GM18498 (cell line): ENCODE measurements at regions not wholly inside any gene's neighbourhood (a gene's known extent, or its start where the extent isn't known, plus 50 kb on each side); places are given as distances from the start of the nearest gene placed in this dataset.

Experiments
- ATAC-seq: cut with Tn5 transposase; IDR thresholded peaks from one replicate; pipeline ENCODE4 v1.9.1; 2021; ENCODE audit warnings: mild to moderate bottlenecking, moderate library complexity; ENCODE audit not compliant: unreplicated experiment

DNA sequence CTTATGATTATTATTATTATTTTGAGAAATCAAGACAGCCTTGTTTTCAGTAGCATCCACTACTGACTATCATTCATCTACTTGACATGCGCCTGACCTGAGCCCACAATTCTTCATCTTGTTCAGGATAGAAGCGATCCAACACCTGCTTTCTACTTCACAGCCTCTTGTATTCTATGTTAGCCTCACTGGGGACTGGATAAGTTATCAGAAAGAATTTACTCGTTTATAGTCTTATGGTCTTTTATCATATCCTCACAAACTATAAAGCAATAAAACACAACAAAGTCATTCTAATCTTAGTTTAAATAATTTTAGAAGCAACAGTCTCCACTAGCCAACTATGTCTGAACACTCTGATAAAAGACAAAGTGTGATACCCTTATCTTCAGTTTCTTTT, 436.0 kb upstream of the ARGLU1 start:
- ATAC-seq = no peak

DNA sequence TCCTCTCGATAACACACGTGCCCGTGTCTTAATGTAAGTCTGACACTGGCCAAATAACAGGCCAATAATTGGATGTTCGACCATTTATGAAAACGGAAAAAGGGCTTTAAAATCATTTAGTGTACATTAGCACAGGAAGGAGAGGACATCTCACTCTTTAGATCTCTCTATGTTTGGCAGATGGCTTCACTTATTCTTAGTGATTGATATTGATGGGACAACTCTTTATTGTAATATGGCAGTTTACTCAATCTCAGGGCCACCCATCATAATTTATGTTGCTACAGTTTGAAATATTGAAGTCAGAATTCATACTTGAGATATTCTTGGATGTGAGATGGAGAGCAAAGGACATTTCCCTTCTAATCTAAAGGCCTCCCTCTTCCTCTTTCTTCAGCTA, 430.7 kb upstream of the ARGLU1 start:
- no peak for ATAC-seq

DNA sequence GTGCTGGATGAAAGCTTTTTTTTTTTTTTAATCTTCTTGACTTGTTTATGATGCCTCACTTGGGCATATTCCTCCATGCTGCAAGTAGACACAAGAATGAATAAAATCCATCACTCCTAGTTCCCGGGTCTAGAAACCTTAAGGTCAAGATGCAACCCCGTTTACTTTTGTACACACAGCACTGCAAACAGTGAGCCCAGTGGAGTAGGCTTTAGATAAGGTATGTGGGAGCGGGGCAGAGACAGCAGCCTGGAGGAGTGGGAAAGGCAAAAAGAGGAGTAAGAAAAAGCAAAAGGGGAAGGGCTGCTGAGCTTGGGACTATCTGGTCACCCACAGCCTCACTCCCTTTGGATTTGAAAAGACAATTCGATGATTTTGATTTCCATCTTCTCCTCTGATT, 429.8 kb upstream of the ARGLU1 start:
- no peak for ATAC-seq

DNA sequence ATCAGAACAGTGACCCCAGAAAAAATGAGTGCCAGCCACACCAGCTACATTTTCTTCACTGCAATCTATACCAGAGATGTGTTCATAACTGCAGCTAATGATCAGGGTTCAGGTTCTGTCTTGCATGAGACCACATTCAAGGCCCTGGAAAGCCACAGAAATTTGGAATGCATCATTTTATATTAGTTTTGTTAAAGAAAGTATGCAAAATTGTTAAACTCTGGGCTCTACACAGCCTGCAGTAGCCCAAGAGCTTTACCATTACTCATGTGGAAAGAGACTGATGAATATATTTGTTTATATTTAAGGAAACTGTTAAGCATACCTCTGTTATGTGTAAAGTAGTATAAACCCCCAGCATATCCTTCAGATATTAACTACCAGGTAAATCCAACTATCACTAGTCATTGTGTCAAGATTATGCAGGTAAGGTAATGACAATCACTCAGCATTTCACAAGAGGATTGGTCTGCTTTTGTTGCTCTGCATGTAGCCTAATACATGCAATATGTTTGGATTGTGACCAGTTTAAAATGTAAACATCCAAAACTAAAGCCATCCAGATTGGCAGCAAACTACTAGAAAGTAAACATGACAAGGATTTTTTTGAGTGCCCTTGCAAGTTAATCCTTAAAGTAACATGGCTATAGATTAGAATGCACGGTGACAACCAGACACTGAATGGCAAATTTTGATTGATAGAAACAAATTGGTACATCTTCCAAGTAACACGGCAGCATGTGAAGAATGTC, 429.1 kb upstream of the ARGLU1 start:
- ATAC-seq = no peak

DNA sequence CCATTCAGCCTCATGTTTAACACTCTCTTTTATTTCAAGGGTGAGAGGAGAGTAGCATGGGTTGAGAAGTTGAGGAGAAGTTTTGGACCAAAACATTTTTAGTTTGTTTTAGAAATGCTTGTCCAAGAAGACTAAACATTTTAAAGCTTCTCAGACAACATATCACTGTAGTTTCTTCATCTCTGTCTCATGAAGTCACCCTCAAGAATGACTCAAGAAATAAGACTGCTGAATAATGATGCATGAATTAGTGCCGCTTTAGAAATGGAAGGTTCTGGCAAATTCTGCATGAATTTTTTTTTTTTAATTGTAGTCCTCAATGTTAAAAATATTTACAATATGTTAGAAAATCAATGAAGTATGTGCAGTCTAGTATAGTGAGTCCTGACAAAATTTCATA, 422.7 kb upstream of the ARGLU1 start:
- ATAC-seq = no peak

DNA sequence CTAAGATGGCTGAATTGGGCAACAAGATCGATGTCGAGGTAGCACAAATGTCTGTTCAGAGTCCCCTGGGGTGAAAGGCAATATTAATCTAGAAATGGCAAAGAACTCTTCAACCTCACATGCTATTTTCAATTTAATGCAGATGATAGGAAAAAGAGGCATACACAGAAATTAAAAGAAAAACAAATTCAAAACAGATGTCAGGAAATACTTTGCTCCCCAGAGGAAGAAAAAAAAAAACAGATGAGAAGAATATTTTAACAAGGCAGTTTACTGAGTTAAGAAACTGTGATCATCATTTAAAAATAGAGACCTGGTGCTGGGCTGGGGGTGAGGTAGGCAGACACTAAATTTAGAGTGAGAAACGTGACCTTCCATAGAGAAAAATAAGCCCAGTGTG, 421.9 kb upstream of the ARGLU1 start:
- ATAC-seq = no peak

DNA sequence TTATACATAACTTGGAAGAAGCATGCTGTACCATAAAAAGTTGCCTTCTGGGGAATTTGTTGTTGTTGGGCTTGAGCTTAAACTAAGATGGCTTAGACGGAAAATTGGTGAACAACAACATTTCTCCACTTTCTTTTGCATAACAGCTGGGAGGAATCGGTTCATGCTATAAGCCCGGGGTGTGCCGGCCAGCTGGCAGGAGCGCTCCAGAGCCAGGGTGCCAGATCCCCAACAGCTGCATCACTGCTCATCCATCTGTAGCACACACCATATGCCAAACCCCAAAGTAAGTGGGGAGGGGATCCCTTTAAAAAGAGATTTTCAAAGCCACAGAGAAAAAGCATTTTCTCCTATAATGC, 419.5 kb upstream of the ARGLU1 start:
- ATAC-seq = no peak

DNA sequence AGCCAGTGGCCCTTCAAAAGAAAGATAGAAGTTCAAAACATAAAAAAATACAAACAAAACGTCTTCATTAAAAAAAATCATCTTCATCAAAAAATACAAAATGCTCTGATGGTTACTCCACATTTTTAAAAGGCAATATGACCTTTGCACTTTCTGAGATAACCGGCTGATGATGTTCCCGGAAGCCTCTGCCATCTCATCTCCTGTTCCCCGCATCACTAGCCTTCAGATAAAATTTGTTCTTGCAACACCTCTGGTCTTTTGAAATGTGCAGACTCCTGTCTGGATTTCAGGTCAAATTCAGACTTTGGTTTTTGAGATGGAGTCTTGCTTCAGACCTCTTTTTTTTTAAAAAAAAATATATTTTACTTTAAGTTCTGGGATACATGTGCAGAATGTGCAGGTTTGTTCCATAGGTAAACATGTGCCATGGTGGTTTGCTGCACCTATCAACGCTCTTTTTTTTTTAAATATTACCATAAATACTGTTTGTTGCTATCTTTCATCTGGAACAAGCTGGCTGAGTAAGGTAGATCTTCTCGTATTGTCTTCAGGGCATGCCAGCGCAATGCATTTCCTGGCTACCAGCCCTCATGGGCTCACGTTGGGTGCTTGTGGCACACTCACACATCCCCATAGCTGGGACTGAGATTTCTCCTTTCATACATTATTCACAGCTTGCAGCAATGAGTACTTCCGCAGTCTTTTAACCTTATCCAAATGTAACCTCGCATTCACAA, 418.9 kb upstream of the ARGLU1 start:
- no peak for ATAC-seq

DNA sequence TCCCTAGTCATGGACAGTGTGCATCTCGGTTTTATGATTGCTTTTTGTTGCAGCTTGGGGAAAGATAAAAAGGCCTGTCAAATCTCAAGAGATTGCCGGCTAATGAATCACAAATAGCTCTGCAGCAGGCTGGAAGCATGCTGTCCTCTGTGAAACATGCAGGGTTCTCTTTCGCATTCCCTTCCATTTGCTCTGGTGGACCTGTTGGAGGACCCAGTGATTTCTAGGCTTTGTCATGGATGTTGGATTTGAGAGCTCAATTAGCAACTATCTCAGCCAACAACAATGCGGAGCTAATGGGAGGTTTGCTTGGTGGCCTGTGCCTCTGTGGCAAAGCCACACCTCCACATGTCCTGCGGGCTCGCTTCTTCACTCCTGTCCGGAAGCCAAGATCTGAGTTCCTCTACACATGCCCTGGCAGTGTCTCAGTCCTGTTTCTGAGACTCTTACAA, 418.1 kb upstream of the ARGLU1 start:
- ATAC-seq = no peak

DNA sequence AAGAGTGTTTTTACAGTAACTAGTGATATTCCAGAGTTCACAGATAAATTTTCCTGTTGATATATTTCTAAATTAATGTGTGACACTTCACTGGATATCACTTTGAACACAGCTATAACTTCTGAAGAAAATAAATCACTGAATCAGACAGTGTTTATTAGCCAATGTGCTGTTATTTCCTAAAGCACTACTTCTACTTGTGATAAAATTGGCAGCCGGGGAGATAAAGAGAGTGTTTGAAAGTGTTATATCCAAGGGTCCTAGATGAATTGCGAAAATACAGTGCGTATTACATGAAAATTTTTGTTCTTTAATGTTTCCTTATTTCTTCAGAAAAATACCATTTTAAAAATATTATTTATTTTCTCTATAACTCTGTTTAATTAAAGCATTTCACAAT, 417.5 kb upstream of the ARGLU1 start:
- no peak for ATAC-seq

DNA sequence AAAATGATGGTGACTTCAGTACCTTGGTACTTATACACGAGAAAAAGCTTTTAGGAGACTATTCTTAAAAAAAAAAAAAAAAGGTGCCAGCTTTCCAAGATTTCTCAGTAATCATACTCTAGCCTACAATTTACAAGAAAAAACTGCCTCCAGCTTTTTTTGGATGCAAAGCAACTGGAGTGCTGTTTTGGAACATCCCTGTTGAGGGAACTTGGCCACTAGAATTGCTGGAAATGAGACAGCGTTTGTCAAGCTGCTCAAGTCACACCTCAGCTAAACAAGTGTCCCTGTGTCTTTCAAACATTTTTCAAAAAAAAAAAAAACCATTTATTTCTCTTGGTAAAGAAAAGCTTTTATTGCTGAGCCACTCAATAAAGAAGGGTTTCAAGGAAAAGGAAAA, 413.1 kb upstream of the ARGLU1 start:
- ATAC-seq = no peak

DNA sequence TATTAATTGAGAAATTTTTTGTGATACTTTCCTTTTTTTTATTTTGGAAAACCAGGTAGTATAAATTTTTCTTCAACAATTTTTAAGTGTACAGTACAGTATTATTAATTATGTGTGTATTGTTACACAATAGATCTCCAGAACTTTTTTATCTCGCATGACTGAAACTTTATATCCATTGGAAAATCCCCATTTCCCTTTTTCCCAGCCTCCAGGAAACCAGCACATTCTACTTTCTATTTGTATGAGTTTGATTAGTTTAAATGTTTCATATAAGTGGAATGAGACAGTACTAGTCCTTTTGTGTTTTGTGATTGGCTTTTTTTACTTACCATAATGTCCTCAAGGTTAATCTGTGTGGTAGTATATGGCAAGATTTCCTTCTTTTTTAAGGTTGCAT, 399.5 kb upstream of the ARGLU1 start:
- no peak for ATAC-seq

DNA sequence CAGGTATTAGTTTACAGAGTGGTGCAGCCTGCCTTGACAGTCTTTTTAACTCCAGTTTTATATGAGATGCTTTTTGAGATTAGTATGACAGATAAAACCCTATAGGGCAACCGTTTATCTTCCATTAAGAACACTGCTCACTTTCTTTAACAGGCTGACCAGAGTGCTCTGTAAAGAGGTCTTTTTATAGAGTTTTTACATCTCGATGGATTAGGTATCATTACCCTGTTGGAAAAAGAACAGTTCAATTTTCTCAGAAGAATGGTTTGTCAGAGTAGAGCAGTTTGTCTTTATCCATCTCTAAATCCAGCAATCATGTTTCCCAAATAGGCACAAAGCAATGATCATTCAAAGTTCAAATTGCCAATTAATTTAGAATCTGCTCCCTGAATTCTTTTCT, 395.2 kb upstream of the ARGLU1 start:
- no peak for ATAC-seq

DNA sequence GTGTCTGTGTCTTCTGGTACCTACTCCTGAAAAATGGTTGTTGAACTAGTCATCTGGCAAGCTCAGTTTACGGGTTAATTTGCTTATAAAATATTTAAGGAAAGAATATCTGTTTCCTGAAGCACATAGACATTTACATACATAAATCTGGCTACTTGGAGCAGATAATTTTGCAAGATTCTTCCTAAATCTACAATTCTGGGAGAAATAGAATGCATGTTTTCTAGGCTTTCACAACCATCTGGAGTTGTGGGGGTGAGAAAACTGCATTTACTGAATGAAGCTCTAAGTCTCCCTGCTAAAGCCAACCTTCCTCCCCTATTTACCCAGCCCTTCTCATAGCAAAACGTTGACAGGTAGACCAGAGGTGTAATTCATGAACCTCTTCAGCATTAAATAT, 393.7 kb upstream of the ARGLU1 start:
- no peak for ATAC-seq

DNA sequence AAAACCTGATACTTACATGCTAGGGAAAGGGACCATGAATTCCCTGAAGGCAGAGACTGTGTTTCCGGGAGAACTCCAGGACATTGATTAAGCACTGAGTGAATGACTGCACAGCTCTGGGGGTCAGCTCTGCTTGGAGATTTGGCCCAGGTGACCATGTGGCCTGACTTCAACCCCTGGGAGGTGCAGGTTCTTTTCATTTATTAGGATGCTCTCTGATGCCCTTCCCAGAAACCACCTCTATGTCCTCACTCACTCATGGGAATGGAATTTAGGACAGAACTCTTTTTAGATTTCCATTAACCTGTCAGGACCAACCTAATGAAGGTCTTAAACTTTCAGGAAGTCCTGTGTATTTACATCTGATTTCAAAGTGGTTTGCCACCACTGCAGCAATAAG, 393.3 kb upstream of the ARGLU1 start:
- ATAC-seq = no peak

DNA sequence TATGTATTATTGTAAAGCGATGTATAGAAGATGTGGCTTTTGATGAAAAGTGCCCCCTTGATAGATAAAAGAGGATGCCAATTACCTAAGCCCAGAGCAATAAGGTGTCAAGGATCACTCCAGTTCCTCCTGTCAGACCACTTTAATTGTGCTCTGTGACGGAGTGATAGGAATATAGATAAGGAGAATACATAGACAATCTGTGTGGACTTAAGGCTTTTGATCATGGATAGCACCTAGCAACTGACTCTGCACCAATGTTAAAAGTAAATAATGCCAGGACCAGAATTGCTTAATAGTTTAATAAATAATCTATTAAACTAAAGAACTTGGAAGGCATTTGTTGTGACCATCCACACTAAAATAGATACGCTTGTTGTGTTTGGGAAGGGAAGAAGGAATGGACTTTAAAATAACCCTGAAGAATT, 390.7 kb upstream of the ARGLU1 start:
- ATAC-seq = no peak

DNA sequence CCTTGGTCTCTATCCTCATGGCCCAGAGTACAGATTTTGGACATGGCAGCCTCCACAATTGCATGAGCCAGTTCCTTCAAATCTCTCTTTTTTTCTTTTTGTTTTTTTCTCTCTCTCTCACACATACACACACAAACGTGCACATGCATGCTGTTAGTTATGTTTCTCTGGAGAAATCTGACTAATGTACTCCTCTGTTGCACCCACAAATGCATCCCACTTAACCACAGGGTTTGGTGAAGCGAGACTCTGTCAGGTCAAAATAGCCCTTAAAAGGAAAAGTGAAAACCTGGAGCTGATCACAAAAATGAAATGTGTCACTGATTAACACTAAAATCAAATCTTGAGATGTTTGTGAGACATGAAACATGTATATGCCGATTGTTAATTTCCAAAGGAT, 374.6 kb upstream of the ARGLU1 start:
- no peak for ATAC-seq

DNA sequence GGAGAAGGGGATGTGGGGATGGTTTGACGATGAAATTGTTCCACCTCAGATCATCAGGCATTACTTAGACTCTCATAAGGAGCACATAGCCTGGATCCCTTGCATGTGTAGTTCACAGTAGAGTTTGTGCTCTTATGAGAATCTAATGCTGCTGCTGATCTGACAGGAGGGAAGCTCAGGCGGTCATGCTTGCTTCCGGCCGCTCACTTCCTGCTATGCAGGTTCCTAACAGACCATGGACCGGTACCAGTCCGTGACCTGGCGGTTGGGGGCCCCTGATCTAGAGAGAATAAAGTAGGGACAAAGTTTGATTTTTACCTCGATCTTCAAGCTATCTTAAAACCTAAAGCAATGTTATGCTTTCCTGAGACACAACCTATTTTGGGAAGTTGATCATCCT, 373.8 kb upstream of the ARGLU1 start:
- ATAC-seq = no peak

DNA sequence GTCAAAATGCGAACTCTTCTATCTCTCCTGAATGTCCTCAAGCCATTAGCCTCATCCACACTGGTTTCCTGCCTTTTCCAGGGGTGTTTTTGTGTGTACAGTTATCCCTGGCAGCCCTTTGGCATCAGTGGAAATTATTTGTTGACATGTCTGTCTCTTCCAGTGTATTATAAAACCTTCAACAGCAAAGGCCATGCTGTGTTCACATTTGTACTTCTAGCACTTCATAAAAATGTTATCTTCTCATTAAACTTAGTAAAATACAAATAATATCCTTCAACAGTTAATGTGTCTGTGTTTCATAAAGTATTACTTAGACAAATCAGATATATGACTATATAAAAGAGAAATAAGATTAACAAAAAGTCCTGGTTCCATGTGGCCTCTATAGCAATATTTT, 359.5 kb upstream of the ARGLU1 start:
- ATAC-seq = no peak

DNA sequence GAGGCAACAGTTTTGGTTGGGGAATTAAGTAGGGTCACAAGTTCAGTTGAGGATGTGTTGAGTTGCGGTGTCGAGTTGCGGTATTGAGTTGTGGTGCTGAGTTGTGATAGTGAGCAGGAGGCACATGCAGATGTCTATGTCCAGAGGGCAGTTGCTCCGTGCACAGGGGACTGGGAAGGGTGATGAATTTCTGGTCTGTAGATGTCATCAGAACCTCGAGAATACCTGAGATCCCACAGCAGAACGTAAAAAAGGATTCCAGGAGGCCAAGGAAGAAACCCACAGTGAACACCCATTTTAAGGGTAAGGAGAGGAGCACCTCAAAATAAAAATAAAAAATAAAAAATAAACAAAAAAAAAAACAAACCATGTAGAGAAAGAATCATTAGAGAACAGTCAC, 354.4 kb upstream of the ARGLU1 start:
- no peak for ATAC-seq

DNA sequence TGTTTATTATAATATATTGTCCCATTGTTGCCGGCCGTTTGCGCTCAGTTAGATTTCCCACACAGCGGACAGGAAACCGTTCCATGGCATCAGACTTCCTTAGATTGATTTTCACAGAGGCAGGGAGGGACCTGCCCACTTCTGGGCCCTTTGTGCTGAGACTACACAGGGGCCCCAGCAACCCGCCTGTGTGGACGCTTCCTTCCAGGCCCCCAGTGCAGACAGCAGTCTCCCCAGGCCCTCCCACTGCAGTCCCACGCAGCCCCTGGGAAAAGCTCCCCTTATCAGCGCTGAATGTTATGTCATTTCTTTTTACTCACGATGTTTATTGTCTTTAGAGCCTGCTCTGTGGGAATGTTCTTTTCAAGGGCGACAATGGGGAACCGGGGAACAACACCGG, 351.7 kb upstream of the ARGLU1 start:
- ATAC-seq = no peak

DNA sequence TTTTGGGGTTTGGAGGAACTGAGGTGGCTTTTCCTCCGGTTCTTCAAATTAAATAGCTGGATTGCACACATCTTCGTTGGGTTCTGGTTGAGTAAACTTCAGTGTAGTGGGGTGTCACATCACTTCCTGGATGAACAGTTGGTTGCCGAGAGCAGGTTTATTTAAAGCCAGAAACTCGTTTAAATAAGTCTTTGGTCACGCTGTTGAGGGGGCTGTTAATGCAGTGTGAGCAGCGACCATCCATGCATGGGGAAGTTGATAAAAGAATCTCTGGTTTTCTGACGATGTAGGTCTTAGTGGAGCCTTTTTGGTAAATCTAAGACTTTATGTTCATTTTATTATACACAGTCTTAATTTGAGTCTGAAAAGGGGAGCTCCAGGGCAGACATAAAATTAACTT, 351.2 kb upstream of the ARGLU1 start:
- ATAC-seq = no peak

DNA sequence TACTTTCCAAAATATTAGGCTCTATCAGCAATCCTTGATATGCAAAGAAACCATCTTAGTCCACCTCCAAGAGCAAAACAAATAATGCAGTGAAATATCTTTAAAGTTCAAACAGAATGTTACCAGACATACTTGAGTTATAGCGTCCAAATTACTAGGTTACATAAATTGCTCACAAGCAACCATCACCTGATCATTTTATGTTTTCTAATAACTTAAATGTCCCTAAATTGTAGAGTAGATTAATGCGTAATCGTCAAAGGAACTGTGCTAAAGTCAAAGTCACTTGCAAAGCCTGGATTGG, 350.6 kb upstream of the ARGLU1 start:
- ATAC-seq = no peak
